A549 (cell line): ENCODE measurements at regions not wholly inside any gene's neighbourhood (a gene's known extent, or its start where the extent isn't known, plus 50 kb on each side); places are given as distances from the start of the nearest gene placed in this dataset.

Experiments used
- CTCF ChIP-seq: fragments of >200 bp; sonication (Bioruptor Twin); formaldehyde crosslinking; IDR thresholded peaks from 3 replicates; pipeline ENCODE4 v1.5.1; 2016
- HOXB13 ChIP-seq: fragments of 250-450 bp; sonication (Bioruptor Pico); IDR thresholded peaks from 2 replicates; pipeline ENCODE4 v1.5.0; 2020; ENCODE audit warnings: low read depth, mild to moderate bottlenecking, moderate library complexity
- MAZ ChIP-seq: fragments of 150-350 bp; IDR thresholded peaks from 2 replicates; pipeline ENCODE4 v1.6.1; 2014; ENCODE audit warnings: antibody characterized with exemption, low read depth, low read length, borderline replicate concordance

- TF ChIP-seq CTCF, result no peak
- TF ChIP-seq MAZ, result no peak
- no peak for TF ChIP-seq HOXB13
Observed at GRCh38 chr17:77670173-77670572, 288.3 kb upstream of the TNRC6C start.
